ENCODE measurements at regions not wholly inside any gene's neighbourhood (a gene's known extent, or its start where the extent isn't known, plus 50 kb on each side); places are given as distances from the start of the nearest gene placed in this dataset.
"Not testable (repeated sequence)": the region's sequence is repeated elsewhere in the genome, so short reads cannot be mapped to it uniquely, and the experiment has no call there.

DNA sequence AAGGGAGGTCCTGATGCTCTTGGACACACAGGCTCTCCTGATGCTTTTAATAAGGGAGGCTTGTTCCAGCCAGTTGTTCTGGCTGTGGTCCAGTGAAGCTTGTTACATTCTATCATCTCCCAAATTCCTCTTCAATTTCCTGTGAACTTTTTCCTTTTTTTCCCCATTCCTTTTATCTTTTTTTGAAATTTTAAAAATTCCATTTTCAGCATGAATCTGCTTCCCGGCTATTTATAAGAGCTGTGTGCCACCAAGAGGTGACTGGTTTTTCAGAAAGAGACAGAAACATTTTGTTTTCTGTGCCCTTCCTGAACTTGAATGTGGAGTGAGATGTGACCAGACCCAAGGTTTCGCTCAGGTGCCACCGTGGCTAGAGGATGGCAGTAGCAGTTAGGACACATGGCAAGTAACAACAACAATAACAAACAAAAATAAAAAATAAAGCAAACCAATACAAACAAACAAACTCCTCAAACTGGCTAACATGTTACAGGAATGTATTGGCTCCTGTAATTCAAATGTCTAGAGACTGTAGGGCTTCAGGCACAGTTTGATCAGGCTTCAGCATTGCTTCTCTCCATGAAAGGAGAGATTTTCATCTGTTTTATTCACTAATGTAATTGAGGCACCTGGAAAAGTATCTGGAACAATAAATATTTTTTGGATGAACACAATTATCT lies 121.1 kb downstream of the BOD1 start:
- DNase-seq (ENCODE audit: low read depth): no peak

DNA sequence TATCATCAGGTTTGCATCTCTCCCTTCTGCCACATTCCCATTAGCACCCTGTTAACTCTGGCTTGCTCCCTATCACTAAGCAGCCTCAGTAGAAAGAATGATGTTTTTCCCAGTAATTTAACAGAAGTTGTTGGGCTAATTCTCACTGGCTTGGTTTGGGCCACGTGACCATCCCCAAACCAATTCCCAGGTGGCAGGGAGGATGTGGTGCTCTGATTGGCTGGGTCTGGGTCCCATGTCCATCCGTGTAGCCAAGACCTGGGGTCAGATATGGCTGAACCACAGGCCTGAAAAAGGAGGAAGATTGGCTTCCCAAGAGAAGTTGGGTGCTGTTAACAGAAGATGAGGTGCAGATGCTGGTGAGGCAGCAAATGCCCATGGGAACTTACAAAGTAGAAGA lies 122.0 kb downstream of the BOD1 start:
- DNase-seq (ENCODE audit: low read depth): no peak

DNA sequence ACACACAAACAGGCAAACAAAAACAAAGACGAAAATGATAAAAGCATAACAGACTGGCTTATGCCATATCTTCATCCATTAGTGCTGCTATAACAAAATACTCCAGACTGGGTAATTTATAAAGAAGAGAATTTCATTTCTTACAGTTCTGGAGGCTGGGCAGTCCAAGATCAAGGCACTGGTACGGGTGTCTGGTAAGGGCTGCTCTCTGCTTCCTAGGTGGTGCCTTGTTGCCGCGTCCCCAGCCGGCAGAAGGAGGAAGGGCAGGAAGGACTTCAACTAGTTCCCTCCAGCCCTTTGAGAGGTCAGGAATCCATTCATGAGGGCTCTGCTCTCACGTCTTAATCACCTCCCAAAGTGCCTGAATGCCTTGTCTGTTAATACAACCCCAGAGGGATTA lies 122.6 kb downstream of the BOD1 start:
- no peak for DNase-seq (ENCODE audit: low read depth)

DNA sequence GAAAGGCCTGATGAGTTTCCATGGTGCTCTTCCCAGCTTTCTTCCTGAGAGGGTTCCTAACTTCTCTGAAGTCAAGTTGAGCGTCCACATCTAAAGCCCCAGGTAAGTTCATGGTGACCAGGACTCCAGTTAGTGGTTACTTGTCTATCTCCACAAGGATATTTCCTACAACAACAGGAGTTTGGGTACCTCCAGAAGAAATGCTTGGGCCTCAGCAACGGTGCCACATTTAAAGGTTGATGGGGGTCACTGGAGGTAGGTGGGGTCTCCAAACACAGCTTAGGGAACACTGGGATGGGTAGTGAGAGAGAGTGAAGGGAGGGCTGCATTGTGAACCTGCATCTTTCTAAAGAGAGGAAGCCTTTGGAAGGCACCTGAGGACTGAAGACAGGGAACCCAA lies 123.4 kb downstream of the BOD1 start:
- no peak for DNase-seq (ENCODE audit: low read depth)

DNA sequence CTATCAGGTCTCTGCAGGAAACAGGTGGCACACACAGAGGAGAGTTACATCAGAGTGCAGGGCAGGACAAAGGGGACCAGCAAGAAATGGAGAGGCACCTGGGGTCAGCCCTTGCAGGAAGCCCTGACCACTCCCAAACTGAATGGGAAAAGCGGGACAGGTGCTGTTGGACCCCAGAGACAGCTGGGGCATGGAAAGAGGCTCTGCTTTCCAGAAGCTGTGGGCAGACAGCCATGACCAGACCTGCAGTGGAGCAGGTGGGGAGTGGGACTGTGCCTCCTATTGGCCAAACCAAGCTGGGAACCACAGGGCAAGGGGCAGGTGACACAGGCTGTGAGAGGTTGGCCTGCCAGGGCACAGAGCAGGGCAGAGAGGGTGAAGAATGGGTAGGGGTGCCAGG lies 125.8 kb downstream of the BOD1 start:
- no peak for DNase-seq (ENCODE audit: low read depth)

DNA sequence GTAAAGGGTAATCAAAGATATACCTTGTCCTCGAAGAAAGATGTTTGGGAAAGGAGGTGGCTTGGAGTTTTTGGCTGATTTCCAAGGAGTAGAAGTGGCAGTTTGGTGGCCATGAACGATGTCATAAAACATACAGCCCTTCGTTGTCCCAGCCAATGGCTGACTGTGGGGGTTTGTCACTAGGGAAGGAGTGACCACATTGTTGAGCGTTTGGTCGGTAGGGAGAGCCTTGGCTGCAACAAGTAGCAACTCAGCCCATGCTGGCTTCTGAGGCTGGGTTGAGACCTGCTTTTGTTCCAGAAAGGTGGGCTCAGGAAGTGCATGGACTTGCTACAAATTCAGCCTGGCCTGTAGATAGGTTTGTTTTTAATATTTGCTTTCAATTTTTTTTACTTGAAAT lies 128.3 kb downstream of the BOD1 start:
- DNase-seq (ENCODE audit: low read depth): no peak

DNA sequence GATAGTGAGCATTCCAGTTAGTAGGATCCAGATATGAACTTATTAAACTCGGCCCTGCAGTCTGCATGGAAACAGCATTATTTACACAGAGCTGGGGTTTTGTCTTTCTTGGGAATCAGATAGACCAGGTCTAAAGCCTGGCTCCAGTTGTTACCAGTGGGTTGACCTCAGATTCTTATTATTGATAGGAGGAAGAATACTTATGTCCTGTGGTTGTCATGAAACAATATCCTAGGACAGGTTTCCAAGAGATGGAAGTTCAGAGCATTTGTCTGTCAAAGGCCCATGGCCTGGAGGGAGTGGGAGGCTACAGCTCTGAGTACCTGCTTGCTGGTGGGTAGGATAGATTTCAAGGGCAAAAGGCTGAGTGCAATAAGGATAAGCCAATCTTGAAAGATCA lies 129.2 kb downstream of the BOD1 start:
- DNase-seq (ENCODE audit: low read depth): no peak

DNA sequence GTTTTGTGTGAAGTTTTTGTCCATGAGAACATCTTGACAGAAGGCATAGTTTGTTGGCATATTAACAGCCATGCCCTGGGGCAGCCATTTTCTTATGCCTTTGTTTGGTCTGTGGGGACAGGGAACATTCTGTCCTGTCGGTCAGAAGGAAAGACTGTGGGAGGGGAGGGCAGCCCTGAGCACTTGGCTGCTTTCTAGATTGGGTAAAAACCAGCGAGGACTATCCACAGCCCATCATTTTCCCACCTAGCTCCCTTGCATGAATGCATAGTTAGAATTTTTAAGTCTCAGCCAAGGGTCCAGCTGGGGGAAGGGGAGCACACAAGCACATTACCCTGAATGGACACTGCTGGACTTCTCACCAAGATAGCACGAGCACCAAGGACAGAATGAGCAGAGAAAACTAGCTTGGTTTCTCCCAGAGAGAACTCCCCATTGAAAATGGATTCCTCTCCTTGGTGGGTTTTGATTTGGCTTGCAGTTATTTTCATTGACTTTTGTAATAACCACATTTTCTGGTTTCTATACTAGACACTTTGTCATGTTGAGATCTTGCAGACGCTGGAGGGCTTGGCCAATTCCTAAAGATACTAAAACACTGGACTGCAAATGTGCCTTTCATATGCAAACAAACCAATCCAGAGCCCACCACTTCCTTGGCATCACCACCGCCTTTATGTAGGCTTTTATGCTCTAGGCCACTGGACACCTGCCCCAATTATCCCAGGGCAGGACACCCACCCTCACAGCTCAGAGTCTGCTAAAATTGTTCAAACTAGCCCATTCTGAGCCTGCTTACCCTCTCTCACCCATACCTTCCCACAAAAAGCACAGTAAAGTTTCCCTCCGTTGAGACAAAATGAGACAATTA lies 129.9 kb downstream of the BOD1 start:
- DNase-seq (ENCODE audit: low read depth): no peak

DNA sequence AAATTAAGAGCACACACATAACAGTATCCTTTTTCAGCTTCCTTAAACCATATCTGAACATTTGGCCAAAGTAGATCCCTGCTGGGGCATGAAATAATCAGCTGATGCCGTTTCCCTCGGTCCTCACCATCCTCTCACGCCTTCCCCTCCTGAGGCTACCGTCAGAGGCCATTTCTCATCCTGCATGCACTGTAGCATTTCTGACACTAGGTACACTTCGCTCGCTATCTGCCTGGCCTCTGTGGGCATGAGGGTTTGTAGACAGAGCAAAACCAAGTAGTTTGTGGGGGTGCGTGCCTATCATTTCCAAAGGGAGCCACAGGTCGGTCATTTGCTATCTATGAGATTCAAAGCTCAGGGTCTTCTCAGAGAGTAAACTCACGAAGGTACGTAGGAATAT lies 131.9 kb downstream of the BOD1 start:
- no peak for DNase-seq (ENCODE audit: low read depth)

DNA sequence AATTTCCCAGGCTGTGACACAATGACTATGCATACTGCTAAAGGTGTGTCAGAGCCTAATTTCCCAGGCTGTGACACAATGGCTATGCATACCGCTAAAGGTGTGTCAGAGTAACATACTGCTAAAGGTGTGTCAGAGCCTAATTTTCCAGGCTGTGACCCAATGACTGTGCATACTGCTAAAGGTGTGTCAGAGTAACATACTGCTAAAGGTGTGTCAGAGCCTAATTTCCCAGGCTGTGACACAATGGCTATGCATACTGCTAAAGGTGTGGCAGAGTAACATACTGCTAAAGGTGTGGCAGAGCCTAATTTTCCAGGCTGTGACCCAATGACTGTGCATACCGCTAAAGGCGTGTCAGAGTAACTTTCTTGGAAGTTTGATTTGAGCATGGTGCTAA lies 132.9 kb downstream of the BOD1 start:
- not testable (repeated sequence) for DNase-seq (ENCODE audit: low read depth)

DNA sequence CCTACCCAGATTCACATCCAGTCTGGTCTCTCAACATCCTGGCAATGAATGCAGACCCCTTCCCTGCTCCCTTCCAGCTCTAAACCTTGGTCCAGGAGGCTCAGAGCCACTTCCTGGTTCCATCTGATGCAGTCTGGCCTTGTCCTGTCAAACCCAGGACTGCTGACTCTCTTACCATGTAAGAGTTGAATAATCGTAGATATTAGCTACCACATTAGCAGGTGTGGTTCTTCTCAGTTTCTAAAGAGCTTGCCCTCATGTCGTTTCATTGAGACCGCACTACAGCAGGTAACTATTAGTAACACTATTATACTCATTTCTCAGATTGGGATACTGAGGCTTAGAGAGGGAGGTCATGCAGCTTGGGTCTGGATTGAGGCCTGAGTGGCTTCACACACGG lies 133.3 kb downstream of the BOD1 start:
- no peak for DNase-seq (ENCODE audit: low read depth)

DNA sequence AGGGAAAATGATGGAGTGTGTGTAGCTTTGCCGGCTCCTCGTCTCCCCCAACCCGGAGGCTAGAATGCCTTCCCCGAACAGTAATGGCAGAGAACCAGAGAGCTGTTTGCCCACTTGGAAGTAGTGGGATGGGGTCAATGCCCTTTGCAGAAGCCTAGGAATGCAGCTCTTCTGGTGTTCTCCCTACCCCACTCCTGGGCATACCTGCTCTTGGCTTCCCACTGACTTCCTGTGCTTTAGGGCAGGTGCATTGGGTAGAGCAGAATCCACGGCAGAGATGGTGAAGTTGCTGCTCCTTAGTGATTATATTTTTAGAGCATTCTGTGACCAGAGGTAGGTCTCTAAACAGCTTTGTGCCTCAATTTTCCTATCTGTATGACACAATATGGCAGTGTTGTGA lies 134.6 kb downstream of the BOD1 start:
- DNase-seq (ENCODE audit: low read depth): no peak

DNA sequence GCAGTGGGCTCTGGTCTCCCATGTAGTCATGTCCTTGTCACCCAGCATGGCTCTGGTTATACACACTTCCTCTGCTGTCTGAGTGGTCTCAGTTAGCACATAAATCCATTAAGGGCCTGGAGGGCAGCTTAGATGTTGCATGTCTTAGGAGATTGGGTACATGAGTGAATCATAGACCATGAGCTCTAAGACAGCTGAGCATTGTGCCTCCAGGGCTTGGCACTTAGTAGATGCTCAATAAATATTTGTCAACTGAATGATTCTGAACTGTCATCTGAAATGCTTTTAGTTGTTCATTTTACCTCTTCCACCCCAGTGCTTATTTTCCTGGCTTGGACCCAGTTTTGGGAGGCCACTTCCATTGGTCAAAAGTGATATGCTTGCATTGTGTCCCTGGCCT lies 135.6 kb downstream of the BOD1 start:
- no peak for DNase-seq (ENCODE audit: low read depth)

DNA sequence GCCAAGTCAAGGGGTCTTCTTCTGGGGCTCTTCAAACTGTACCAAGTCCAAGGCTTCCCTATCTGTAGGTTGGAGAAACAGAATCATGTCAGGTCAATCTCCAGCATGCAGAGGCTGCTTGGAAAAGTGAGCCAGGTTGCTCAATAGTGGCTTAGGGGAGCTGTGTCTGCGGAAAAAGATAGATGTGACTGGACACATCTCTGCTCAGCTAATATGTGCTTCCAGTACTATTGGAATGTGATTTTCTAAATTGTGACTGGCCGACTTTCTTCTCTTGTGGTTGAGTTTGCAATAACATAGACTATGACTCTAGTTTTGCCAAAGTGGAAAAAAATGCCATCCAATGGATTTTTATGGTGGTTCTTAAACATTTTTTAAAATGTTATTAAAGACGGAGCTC lies 136.7 kb downstream of the BOD1 start:
- no peak for DNase-seq (ENCODE audit: low read depth)

DNA sequence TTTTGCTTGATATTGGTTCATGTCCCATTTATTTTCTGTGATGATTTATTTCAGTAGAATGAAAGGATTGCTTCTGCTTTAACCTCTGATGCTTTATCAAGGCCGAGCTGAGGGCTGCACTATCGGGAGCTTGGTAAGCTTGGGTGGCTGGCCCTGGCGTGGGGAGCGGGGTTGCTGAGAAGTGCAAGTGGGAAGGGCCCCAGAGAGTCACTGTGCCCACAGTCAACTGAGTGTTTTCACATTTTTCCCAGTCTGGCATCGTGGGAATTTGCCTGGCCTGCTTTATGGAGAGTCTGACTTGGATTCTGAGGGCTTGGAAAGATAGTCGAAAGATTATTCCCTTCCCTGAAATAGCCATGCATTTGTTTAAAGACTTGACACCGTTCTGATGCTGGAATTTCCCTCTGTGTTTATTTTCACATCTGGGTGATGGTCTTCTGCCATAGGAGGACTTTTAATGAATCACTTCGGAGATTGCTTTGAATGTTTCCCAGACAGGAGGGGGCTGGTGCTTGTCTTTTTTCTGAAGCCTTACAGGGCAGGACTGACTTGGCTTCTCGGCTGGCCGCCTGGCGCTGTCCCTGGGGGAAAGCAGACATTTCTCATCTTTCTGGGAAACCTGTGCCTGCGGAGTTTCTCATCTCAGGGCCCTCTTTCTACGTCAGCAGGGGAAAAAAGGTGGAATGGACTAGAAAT lies 139.0 kb downstream of the BOD1 start:
- DNase-seq (ENCODE audit: low read depth): no peak

DNA sequence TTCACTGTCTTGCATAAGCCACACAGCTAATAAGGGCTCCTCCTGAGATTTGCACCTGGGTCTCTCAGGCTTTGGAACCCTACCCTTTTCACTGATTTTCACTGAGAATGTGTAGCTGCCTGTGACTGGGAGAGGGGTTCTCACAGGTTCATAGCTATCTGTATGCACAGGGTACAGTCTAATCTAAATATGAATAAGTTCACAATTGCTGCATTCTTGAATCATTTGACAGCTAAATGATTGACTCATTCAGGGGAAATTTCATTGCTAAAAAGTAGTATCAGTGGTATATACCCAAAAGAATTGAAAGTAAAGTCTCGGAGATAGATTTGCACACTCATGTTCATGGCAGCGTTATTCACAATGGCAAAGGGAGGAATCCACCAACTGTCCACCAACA lies 140.7 kb downstream of the BOD1 start:
- DNase-seq (ENCODE audit: low read depth): no peak

DNA sequence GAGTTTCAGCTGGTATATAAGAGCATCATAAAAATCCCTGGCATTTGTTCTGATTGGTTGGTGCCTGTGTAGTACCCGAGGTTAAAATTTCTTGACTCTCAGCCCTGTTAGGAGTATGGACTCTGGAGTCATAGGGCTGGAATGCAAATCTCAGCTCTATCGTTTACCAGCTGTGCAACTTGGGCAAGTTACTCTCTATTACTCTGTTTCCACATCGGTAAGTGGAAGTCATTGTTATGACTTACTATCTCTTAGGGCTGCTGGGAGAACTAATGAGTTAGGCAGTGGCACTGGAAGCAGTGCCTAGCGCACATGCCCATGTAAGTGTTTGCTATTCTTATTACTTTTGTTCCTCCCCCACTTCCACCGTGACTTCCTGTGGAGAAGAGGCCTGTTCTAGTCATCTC lies 141.6 kb downstream of the BOD1 start:
- peak; percentile 43 for DNase-seq (ENCODE audit: low read depth)

DNA sequence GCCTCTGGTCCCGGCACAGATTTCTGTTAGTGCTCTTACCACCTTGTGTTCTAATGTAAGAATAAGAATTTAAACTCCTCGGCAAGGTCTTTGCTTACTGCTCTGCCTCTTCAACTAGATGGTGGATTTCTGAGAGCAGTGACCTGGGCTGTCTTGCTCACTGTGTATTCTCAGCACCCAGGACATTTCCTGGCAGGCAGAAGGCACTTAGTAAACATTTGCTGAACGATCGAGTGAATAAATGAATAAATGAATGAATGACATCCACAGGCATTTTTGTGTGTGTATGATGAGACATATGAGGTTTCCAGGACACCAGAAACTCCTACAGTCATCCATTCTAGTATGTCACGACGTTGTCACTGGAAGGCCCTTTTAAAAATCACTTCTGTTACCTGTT lies 143.2 kb downstream of the BOD1 start:
- DNase-seq (ENCODE audit: low read depth): no peak

DNA sequence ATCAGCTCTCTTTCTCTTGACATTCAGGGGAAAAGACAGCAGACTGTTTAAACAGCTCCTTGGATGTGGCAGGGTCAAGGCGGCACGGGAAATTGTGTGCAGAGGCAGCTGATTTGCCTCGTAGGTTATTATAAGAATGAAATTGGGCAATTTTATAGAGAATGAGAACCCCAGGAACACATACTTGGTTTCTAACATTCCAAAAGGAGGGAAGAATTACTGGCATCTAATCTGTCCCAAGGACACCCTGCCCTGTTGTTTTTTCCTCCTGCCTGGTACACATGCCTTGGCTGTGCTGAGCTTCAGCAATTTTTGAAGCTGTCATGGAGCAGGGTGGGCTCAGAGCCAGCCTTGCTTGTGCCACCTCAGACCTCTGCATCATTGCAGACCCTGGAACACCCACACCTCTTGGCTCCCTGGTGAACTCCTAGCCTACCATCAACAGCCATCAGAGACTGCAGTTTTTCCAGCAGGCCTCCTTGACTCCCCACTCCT lies 143.6 kb downstream of the BOD1 start:
- DNase-seq (ENCODE audit: low read depth): no peak

DNA sequence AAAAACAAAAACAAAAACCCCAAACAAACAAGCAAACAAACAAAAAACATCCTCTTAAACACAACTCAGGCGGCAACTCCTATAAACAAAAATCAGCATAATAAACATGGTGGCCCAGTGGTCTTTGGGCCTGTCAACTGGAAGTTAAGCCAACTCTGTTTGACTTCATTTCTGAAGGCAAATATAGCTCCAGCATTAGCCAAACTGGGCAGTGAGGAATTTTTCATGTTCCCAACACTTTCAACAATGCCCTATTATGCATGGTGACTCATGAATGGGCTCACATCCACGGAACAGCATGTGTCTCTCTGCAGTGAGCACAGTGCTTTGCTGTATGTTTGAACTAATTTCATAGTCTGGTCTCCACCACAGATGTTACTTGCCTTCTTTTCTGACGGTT lies 143.9 kb upstream of the STC2 start:
- DNase-seq (ENCODE audit: low read depth): peak; percentile 94

DNA sequence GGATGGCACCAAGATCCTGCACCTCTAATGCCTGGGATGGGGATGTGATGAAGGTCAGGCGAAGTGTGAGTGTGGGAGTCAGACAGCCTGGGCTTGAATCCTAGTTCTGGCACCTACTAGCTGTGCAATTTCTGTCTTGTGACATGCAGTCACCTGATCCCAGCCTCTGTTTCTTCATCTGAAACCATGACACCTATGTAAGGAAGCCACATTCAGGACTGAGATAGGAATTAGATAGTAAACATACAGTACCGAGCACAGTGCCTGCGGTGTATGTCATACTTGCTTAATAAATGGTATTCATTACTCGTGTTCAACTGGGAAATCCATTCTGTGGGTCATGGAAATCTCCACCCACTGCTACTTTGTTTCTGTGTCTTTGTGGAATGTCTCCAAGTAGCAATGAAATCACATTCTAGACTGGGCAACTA lies 140.6 kb upstream of the STC2 start:
- DNase-seq (ENCODE audit: low read depth): no peak

DNA sequence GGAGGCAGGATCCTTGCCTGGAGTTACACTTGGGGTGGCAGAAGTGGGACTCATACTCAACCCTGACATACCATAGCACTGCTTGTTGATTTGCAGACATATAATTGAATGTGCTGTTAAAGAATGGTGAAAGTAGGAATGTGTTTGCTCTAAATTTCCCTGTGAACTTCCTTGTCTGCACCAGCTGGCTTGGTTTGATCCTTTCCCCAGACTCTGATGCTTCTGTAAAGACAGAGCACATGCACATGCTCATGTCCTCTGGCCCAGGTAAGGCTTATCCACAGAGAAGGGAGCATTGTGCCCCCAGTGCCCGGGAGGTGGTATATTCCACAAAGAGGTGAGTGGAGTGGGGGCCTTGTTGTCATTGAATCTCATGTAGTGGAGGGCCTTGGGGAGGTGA lies 138.0 kb upstream of the STC2 start:
- DNase-seq (ENCODE audit: low read depth): no peak

DNA sequence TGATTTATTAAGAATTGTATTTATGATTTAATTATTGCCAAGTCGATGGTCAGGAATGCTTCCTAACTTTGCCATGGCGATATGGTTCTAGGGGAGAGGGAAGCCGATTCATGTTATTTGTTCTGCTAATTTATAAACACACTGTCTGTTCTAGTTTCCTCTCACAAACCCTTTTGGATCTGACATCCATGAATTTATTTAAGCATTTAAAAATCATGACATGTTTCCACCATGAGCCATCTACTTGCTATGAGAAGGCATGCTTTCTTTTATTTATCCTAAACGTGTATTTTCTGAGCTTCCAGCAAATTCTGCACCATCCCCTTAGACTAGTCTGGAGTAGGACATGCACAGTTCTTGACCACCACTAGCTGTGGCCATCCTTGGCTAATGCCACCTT lies 136.6 kb upstream of the STC2 start:
- no peak for DNase-seq (ENCODE audit: low read depth)
